ENCODE measurements at regions not wholly inside any gene's neighbourhood (a gene's known extent, or its start where the extent isn't known, plus 50 kb on each side); places are given as distances from the start of the nearest gene placed in this dataset.

DNA sequence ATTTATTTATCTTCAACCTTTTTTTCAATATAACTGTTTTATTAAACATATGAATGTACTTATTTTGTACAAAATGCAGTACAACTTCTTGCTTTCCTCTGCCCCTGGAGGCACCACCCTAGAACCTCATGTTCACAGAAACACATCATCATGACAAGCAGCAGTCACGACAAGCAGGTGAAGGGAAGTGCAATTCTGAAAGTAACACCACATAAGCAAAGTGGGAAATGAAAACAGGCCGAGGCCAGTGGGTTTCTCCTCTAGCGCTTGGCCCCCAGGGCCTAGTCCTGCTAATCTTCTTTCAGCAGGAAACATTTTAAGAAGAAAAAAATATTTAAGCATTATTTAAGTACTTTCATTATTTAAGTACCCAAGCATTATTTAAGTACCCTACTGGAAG, 598.1 kb downstream of the SH2D4B start:
- Histone ChIP-seq H3K9me3 (ENCODE audit: control insufficient read depth in 2 of 2, insufficient read depth in 1 of 2, low read depth in 1 of 2, low read length in 1 of 2) (peaks cover 0 to 2% of the 10 kb centered on the region in 2 donors), H3K27me3 (ENCODE audit: control insufficient read depth in 1 of 2, insufficient read depth in 2 of 2, low read length in 2 of 2) (no peaks in the 10 kb centered on the region), H3K4me3 (ENCODE audit: low read depth in 1 of 2, low read length in 2 of 2) (no peak overlapping the region), H3K36me3 (ENCODE audit: control insufficient read depth in 2 of 2, insufficient read depth in 2 of 2, low read length in 1 of 2) (no peaks in the 10 kb centered on the region), H3K27ac (ENCODE audit: low read depth in 2 of 2, low read length in 1 of 2) (no peak overlapping the region), H3K4me1 (ENCODE audit: control insufficient read depth in 2 of 2, insufficient read depth in 2 of 2, low read length in 1 of 2) (no peaks in the 10 kb centered on the region)
- WGBS, 2 donors: 56 to 58% methylated on average over 3 of the region's 3 CpGs

DNA sequence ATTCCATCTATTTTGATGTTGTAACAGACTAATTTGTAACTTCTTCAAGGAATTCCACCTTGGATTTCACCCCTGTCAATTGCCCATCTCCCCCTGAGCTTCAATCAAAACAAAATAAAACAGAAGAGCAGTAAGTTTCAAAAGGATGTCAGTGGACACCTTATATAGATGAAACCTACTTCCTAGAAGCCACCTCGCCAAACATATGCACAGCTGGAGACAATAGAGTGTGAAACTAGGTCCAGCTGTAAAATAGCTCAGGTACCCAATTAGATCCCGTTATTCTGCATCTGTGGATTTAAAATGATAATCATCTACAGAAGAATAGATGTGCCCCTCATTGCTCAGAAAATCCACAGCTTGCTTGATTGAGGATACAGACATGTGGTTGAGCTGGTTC, 598.6 kb downstream of the SH2D4B start:
- no peaks in the 10 kb centered on the region for H3K4me1 ChIP-seq (ENCODE audit: control insufficient read depth in 2 of 2, insufficient read depth in 2 of 2, low read length in 1 of 2)
- no peaks in the 10 kb centered on the region for H3K27me3 ChIP-seq (ENCODE audit: control insufficient read depth in 1 of 2, insufficient read depth in 2 of 2, low read length in 2 of 2)
- H3K9me3 ChIP-seq (ENCODE audit: control insufficient read depth in 2 of 2, insufficient read depth in 1 of 2, low read depth in 1 of 2, low read length in 1 of 2): peaks cover 0 to 2% of the 10 kb centered on the region in 2 donors
- WGBS, 2 donors: 71 to 72% methylated on average over 2 of the region's 2 CpGs
- H3K4me3 ChIP-seq (ENCODE audit: low read depth in 1 of 2, low read length in 2 of 2): no peak overlapping the region
- H3K27ac ChIP-seq (ENCODE audit: low read depth in 2 of 2, low read length in 1 of 2): no peak overlapping the region
- H3K36me3 ChIP-seq (ENCODE audit: control insufficient read depth in 2 of 2, insufficient read depth in 2 of 2, low read length in 1 of 2): no peaks in the 10 kb centered on the region

DNA sequence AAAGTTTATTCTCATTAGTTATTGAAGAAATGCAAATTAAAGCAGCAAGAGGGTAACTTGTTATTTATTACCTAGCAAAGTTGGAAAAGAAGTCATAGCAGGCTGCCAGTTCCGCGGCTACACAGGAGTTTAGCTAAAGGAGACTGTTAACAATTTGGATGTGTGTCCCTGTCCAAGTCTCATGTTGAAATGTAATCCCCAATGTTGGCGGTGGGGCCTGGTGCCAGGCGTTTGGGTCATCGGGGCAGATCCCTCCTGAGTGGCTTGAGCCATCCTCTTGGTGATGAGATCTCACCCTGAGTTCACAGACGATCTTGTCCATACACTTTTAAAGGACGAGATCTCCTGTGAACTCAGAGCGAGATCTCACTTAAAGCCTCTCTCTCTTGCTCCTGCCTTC, 608.3 kb downstream of the SH2D4B start:
- Histone ChIP-seq H3K4me1 (ENCODE audit: control insufficient read depth in 2 of 2, insufficient read depth in 2 of 2, low read length in 1 of 2) (no peaks in the 10 kb centered on the region), H3K36me3 (ENCODE audit: control insufficient read depth in 2 of 2, insufficient read depth in 2 of 2, low read length in 1 of 2) (no peaks in the 10 kb centered on the region), H3K27ac (ENCODE audit: low read depth in 2 of 2, low read length in 1 of 2) (no peak overlapping the region), H3K4me3 (ENCODE audit: low read depth in 1 of 2, low read length in 2 of 2) (no peak overlapping the region), H3K27me3 (ENCODE audit: control insufficient read depth in 1 of 2, insufficient read depth in 2 of 2, low read length in 2 of 2) (no peaks in the 10 kb centered on the region), H3K9me3 (ENCODE audit: control insufficient read depth in 2 of 2, insufficient read depth in 1 of 2, low read depth in 1 of 2, low read length in 1 of 2) (no peaks in the 10 kb centered on the region)
- WGBS, 2 donors: 90 to 93% methylated on average over 8 of the region's 8 CpGs

DNA sequence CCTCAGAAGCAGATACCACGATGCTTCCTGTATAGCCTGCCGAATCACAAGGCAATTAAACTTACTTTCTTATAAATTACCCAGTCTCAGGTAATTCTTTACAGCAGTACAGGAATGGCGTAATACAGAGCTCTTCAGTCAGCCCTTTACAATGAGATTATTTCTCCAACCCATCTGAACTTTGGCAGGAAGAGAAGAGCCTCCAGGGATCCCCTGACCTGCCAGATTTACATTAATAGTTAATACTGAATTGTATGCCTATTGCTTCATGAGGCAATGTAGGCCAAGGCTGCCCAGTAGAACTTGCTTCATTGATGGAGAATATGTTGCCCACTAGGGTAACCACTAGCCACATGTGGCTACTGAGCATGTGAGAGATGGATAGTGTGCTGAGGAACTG, 608.7 kb downstream of the SH2D4B start:
- Histone ChIP-seq H3K4me1 (ENCODE audit: control insufficient read depth in 2 of 2, insufficient read depth in 2 of 2, low read length in 1 of 2) (no peaks in the 10 kb centered on the region), H3K9me3 (ENCODE audit: control insufficient read depth in 2 of 2, insufficient read depth in 1 of 2, low read depth in 1 of 2, low read length in 1 of 2) (no peaks in the 10 kb centered on the region), H3K4me3 (ENCODE audit: low read depth in 1 of 2, low read length in 2 of 2) (no peak overlapping the region), H3K36me3 (ENCODE audit: control insufficient read depth in 2 of 2, insufficient read depth in 2 of 2, low read length in 1 of 2) (no peaks in the 10 kb centered on the region), H3K27me3 (ENCODE audit: control insufficient read depth in 1 of 2, insufficient read depth in 2 of 2, low read length in 2 of 2) (no peaks in the 10 kb centered on the region), H3K27ac (ENCODE audit: low read depth in 2 of 2, low read length in 1 of 2) (no peak overlapping the region)
- WGBS, 2 donors: 76% methylated on average over 3 of the region's 3 CpGs

DNA sequence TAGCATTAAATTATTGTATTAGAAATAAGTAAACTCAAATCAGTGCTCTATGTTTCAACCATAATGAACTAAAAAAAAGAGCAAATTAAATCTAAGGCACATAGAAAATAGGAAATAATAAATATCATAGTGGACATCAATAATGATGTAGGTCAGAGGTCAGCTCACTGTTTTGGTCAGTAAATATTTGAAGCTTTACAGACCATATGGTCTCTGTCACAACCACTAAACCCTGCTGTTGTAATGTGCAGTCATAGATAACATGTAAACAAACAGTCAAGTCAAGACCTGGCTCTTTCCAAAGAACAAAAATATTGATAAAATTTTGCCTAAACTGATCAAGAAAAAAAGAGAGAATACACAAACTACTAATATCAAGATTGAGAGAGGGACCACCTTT, 615.0 kb downstream of the SH2D4B start:
- Histone ChIP-seq H3K27me3 (ENCODE audit: control insufficient read depth in 1 of 2, insufficient read depth in 2 of 2, low read length in 2 of 2) (no peaks in the 10 kb centered on the region), H3K4me3 (ENCODE audit: low read depth in 1 of 2, low read length in 2 of 2) (no peak overlapping the region), H3K4me1 (ENCODE audit: control insufficient read depth in 2 of 2, insufficient read depth in 2 of 2, low read length in 1 of 2) (no peaks in the 10 kb centered on the region)

DNA sequence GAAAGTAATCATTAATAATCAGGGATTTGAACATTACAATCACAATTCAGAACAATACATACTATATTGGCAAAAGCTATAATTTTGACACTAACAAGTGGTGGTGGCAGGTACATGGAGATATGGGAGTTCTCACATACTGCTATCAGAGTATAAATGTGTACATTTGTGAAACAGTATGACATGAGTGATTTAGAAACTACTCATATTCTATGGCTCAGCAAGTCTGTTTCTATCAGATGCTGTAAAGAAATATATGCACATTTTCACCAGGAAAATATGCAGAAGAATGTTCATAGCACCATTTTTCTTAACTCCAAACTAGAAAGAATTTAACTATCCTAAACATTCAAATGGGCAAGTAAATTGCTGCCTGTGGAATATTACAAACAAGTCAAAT, 620.0 kb downstream of the SH2D4B start:
- H3K4me3 ChIP-seq (ENCODE audit: low read depth in 1 of 2, low read length in 2 of 2): no peak overlapping the region
- no peaks in the 10 kb centered on the region for H3K9me3 ChIP-seq (ENCODE audit: control insufficient read depth in 2 of 2, insufficient read depth in 1 of 2, low read depth in 1 of 2, low read length in 1 of 2)
- H3K36me3 ChIP-seq (ENCODE audit: control insufficient read depth in 2 of 2, insufficient read depth in 2 of 2, low read length in 1 of 2): no peaks in the 10 kb centered on the region
- H3K27ac ChIP-seq (ENCODE audit: low read depth in 2 of 2, low read length in 1 of 2): no peak overlapping the region
- no peaks in the 10 kb centered on the region for H3K4me1 ChIP-seq (ENCODE audit: control insufficient read depth in 2 of 2, insufficient read depth in 2 of 2, low read length in 1 of 2)
- no peaks in the 10 kb centered on the region for H3K27me3 ChIP-seq (ENCODE audit: control insufficient read depth in 1 of 2, insufficient read depth in 2 of 2, low read length in 2 of 2)

More for the DNA sequence above, 615.0 kb downstream of the SH2D4B start:
- Histone ChIP-seq H3K36me3 (ENCODE audit: control insufficient read depth in 2 of 2, insufficient read depth in 2 of 2, low read length in 1 of 2) (no peaks in the 10 kb centered on the region), H3K9me3 (ENCODE audit: control insufficient read depth in 2 of 2, insufficient read depth in 1 of 2, low read depth in 1 of 2, low read length in 1 of 2) (no peaks in the 10 kb centered on the region), H3K27ac (ENCODE audit: low read depth in 2 of 2, low read length in 1 of 2) (no peak overlapping the region)

DNA sequence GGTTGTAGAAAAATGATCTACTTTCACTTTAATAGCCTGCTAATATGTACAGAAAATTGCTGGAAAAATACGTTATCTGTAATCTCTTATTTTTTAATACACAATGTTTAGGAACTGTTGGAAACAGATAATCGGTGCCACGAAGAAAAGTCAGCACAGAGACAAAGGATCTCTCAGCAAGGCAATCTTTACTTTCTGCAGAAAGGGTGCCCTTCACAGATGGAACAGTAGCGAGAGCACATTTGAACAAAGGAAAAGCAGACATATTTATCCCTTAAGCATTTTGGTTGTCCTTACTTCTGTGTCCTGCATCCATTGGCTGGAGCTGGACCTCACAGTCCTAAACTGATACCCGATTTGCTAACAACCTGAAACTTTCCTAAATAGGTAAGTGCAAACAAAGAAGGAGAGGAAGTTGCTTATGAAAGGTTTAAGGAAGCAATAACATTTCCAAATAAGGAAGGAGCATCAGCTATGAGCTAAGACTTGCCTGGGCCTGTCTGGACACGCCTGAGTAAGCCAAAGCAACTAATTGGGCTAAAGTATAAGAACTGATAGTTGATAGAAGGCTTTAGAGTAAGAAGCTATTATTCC, 640.0 kb downstream of the SH2D4B start:
- no peaks in the 10 kb centered on the region for H3K9me3 ChIP-seq (ENCODE audit: control insufficient read depth in 2 of 2, insufficient read depth in 1 of 2, low read depth in 1 of 2, low read length in 1 of 2)
- no peaks in the 10 kb centered on the region for H3K27me3 ChIP-seq (ENCODE audit: control insufficient read depth in 1 of 2, insufficient read depth in 2 of 2, low read length in 2 of 2)
- H3K36me3 ChIP-seq (ENCODE audit: control insufficient read depth in 2 of 2, insufficient read depth in 2 of 2, low read length in 1 of 2): no peaks in the 10 kb centered on the region
- H3K4me1 ChIP-seq (ENCODE audit: control insufficient read depth in 2 of 2, insufficient read depth in 2 of 2, low read length in 1 of 2): no peaks in the 10 kb centered on the region
- no peak overlapping the region for H3K4me3 ChIP-seq (ENCODE audit: low read depth in 1 of 2, low read length in 2 of 2)
- H3K27ac ChIP-seq (ENCODE audit: low read depth in 2 of 2, low read length in 1 of 2): no peak overlapping the region
- WGBS, 2 donors: 87 to 91% methylated on average over 6 of the region's 6 CpGs

DNA sequence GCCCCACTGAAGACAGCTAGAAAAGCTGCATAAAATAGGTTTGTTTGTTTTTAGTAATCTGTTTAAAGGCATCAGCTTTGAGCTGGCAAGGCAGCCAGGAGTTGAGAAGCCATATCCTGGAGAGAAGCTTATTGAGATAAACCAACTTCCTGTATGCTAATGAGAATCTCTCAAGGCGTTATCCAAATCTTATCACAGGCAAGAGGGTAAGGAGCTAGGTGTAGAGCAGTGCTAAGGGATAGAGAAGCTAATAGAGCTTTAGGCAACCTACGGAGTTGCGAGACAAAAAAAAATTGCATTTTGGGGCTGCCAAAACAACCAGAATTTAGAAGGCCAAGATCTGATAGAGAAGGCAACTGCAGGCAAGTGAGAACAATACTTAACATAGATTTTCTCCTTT, 641.6 kb downstream of the SH2D4B start:
- 69% methylated on average over 3 of the region's 3 CpGs for WGBS, 2 donors
- Histone ChIP-seq H3K4me1 (ENCODE audit: control insufficient read depth in 2 of 2, insufficient read depth in 2 of 2, low read length in 1 of 2) (no peaks in the 10 kb centered on the region), H3K9me3 (ENCODE audit: control insufficient read depth in 2 of 2, insufficient read depth in 1 of 2, low read depth in 1 of 2, low read length in 1 of 2) (no peaks in the 10 kb centered on the region), H3K36me3 (ENCODE audit: control insufficient read depth in 2 of 2, insufficient read depth in 2 of 2, low read length in 1 of 2) (no peaks in the 10 kb centered on the region), H3K27ac (ENCODE audit: low read depth in 2 of 2, low read length in 1 of 2) (no peak overlapping the region), H3K4me3 (ENCODE audit: low read depth in 1 of 2, low read length in 2 of 2) (no peak overlapping the region), H3K27me3 (ENCODE audit: control insufficient read depth in 1 of 2, insufficient read depth in 2 of 2, low read length in 2 of 2) (no peaks in the 10 kb centered on the region)

DNA sequence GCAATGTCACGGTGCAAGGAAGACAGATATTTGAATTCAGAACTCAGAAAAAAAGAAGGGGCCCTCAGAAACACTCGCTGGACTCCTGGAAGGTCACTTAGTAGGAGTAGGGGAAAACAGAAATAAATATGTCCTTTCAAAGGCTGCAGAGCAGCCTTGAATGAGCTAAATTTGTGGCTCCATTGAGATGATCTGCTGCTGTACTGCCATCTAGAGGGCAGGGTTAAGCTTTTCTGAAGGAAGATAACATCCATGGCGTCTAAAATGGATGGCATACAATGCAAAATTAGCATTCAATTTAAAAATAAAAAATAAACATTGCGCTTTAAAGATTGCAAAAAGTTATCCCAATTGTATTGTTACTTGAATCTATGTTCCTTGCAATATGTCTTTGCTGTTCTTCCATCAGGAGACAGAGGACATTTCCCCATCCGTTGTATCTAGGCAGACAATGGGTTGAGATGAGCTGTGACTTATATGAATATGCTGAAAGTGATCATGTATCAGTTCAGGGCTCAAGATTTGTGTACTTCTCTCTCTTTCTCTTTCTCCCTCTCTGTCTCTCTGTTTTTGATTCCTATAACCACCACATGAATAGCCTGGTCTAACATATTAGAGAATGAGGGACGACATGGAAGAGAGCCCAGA, 642.2 kb downstream of the SH2D4B start:
- no peaks in the 10 kb centered on the region for H3K36me3 ChIP-seq (ENCODE audit: control insufficient read depth in 2 of 2, insufficient read depth in 2 of 2, low read length in 1 of 2)
- H3K4me3 ChIP-seq (ENCODE audit: low read depth in 1 of 2, low read length in 2 of 2): no peak overlapping the region
- no peaks in the 10 kb centered on the region for H3K4me1 ChIP-seq (ENCODE audit: control insufficient read depth in 2 of 2, insufficient read depth in 2 of 2, low read length in 1 of 2)
- WGBS, 2 donors: 56 to 60% methylated on average over 6 of the region's 6 CpGs
- no peaks in the 10 kb centered on the region for H3K9me3 ChIP-seq (ENCODE audit: control insufficient read depth in 2 of 2, insufficient read depth in 1 of 2, low read depth in 1 of 2, low read length in 1 of 2)
- H3K27ac ChIP-seq (ENCODE audit: low read depth in 2 of 2, low read length in 1 of 2): no peak overlapping the region
- no peaks in the 10 kb centered on the region for H3K27me3 ChIP-seq (ENCODE audit: control insufficient read depth in 1 of 2, insufficient read depth in 2 of 2, low read length in 2 of 2)

DNA sequence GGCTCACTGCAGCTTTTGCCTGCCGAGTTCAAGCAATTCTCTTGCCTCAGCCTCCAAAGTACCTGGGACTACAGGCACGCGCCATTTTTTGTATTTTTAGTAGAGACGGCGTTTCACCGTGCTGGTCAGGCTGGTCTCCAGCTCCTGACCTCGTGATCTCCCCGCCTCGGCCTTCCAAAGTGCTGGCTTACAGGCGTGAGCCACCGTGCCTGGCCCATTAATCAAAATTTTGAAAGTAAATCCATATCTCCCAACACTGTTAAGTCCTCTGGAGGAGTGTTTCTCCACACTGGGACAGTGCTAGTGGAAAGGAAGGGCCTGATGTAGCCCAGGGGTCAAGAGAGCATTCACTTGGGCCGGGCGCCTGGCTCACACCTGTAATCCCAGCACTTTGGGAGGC, 644.6 kb downstream of the SH2D4B start:
- no peaks in the 10 kb centered on the region for H3K4me1 ChIP-seq (ENCODE audit: control insufficient read depth in 2 of 2, insufficient read depth in 2 of 2, low read length in 1 of 2)
- H3K27ac ChIP-seq (ENCODE audit: low read depth in 2 of 2, low read length in 1 of 2): no peak overlapping the region
- no peaks in the 10 kb centered on the region for H3K9me3 ChIP-seq (ENCODE audit: control insufficient read depth in 2 of 2, insufficient read depth in 1 of 2, low read depth in 1 of 2, low read length in 1 of 2)
- no peaks in the 10 kb centered on the region for H3K27me3 ChIP-seq (ENCODE audit: control insufficient read depth in 1 of 2, insufficient read depth in 2 of 2, low read length in 2 of 2)
- H3K4me3 ChIP-seq (ENCODE audit: low read depth in 1 of 2, low read length in 2 of 2): no peak overlapping the region
- H3K36me3 ChIP-seq (ENCODE audit: control insufficient read depth in 2 of 2, insufficient read depth in 2 of 2, low read length in 1 of 2): no peaks in the 10 kb centered on the region
- 90 to 95% methylated on average over 13 of the region's 13 CpGs for WGBS, 2 donors

Measured in esophagus (tissue), 2 donors.